Activated T-helper 17 cell treated with anti-CD3 and anti-CD28 coated beads, Interleukin-2, amount 50 U/mL, for 72 hours (primary cell): ENCODE measurements at regions not wholly inside any gene's neighbourhood (a gene's known extent, or its start where the extent isn't known, plus 50 kb on each side); places are given as distances from the start of the nearest gene placed in this dataset.

Experiments used
- ATAC-seq: fragments of 150-1000 bp; cut with Tn5 transposase; replicated peaks from 2 replicates; pipeline ENCODE4 v1.10.0; 2021; ENCODE audit warnings: mild to moderate bottlenecking, moderate library complexity
- H3K27ac Mint-ChIP-seq: one replicate; pipeline ENCODE4 v1.8.0; 2022; ENCODE audit warnings: mixed read lengths
- H3K27me3 Mint-ChIP-seq: one replicate; pipeline ENCODE4 v1.8.0; 2022; ENCODE audit warnings: mixed read lengths
- H3K36me3 Mint-ChIP-seq: one replicate; pipeline ENCODE4 v1.8.0; 2022; ENCODE audit warnings: low read depth, mild to moderate bottlenecking, mixed read lengths
- H3K4me1 Mint-ChIP-seq: one replicate; pipeline ENCODE4 v1.8.0; 2022; ENCODE audit warnings: mixed read lengths
- H3K4me3 Mint-ChIP-seq: one replicate; pipeline ENCODE4 v1.8.0; 2022; ENCODE audit warnings: mild to moderate bottlenecking, mixed read lengths
- H3K9me3 Mint-ChIP-seq: one replicate; pipeline ENCODE4 v1.8.0; 2022; ENCODE audit warnings: mixed read lengths

DNA sequence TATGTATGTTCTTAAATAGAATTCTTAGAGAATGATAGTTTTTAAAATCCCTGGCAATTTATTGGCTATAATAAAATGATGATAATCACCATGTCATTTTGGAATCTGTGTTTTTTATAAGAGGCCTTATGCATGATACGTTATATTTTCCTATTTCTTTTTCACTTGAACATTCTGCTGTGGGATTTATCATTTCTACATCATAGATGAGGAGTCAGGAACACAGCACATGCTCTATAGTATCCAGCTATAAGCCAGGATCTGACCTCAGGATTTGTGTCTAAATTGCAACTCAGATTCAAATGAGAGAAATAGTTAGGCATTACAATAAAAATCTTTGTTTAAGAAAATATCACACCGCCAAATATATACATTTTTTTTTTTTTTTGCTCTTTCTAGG lies 928.0 kb downstream of the EFNB2 start:
- H3K9me3 Mint-ChIP-seq = no peaks in the 10 kb centered on the region
- no peaks in the 10 kb centered on the region for H3K27me3 Mint-ChIP-seq
- H3K27ac Mint-ChIP-seq = no peak overlapping the region
- H3K4me3 Mint-ChIP-seq = no peak overlapping the region
- ATAC-seq = no peak
- H3K4me1 Mint-ChIP-seq = no peaks in the 10 kb centered on the region
- no peaks in the 10 kb centered on the region for H3K36me3 Mint-ChIP-seq

DNA sequence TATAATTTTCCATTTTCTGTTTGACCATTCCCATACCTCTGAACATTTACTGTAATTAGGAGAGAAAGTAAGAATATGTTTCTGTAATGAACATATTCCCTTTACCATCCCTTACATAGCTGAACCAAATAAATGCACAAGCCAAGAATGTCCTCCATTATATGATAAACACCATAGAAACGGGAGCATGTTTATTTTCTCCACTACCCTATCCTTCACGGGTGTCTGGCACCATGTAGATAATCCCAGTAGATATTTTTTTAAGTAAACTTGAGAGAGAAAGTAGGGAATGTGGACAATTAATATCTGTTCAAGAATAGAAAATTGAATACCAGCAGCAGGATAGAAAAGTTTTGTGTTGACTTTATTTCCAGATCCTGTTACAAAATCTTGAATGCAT lies 928.4 kb downstream of the EFNB2 start:
- H3K27me3 Mint-ChIP-seq = no peaks in the 10 kb centered on the region
- H3K9me3 Mint-ChIP-seq = no peaks in the 10 kb centered on the region
- H3K36me3 Mint-ChIP-seq = no peaks in the 10 kb centered on the region
- ATAC-seq = no peak
- no peaks in the 10 kb centered on the region for H3K4me1 Mint-ChIP-seq
- no peak overlapping the region for H3K4me3 Mint-ChIP-seq
- H3K27ac Mint-ChIP-seq = no peak overlapping the region

DNA sequence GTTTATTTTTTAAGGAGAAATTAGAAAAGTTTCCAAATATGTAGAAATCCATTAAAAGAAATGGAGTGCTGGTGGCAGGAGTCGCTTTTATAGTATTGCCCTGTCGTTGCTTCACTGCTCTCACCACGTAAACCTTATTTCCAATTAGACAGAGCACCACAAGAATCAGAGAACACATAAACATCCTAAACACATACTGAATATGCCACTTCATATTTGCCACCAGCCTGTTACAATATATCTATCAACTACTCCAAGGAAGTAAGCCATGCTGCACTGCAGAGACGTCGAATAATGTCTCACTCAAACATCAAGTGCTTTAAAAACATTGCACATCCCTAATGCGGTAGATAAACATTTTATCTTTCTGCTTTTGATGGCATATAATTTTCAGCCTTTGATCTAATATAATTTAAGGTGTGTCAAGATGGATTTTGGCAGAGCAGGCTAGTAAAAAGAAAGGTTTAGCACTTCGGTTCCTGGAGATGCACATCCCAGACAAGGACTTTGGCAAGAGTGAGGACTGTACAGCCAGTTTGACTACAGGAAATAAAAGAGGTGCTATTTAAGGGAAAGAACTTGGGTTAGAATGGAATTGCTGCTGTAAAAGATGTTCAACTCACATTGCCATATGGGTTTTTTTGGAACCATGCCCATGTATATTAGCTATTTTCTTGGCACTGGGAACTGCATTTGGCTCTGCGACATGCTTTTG lies 932.3 kb downstream of the EFNB2 start:
- ATAC-seq = no peak
- Mint-ChIP-seq H3K9me3 (peaks cover 4% of the 10 kb centered on the region), H3K27ac (no peak overlapping the region), H3K27me3 (no peaks in the 10 kb centered on the region), H3K4me1 (no peaks in the 10 kb centered on the region), H3K36me3 (no peaks in the 10 kb centered on the region), H3K4me3 (no peak overlapping the region)

DNA sequence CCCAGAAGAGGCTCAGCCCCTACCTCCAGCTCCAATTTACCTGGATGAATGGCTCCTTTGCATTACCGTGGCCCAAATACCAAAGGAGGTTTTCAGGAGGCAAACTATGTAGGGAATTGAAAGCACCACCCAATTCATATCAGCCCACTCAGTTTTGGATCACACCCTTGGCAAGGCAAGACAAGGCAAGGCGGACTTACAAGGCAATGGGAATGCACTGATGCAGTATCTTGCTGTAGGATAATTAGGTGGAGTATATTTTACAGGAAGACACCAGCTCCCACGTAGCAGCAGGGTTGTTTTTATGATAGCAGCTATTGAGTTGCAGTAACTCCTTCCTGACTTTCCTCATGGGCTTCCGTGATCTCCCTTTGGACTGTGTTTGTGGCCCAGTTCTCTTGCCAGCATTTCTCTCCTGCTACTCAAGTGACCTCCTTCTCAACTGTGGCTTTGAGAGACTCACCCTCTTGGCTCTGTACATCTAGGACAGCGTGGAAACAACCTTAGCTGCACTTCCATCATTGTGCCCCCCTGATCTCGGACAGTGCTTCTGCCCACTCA lies 935.9 kb downstream of the EFNB2 start:
- Mint-ChIP-seq H3K36me3 (no peaks in the 10 kb centered on the region), H3K9me3 (peaks cover 7% of the 10 kb centered on the region), H3K4me1 (no peaks in the 10 kb centered on the region), H3K27me3 (no peaks in the 10 kb centered on the region), H3K4me3 (no peak overlapping the region), H3K27ac (no peak overlapping the region)
- no peak for ATAC-seq

DNA sequence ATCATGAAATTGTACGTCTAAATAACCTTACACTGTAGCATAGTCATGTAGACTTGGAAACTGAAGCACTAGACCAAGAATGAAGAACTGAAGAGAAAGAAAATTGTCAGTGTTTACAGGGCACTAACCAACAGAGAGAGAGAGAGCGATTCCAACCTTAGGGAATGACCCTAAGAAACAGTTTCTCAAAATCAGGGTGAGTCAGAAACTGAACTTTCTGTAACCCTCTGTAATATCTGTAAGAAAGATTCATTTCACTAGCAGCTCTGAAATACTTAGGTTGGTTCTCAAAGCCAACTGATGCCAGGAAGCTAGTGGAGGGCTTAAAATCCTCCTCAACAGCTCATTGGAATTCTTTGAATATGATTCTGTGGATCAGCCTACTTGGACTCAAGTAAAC lies 936.9 kb downstream of the EFNB2 start:
- no peak overlapping the region for H3K4me3 Mint-ChIP-seq
- H3K27ac Mint-ChIP-seq = no peak overlapping the region
- ATAC-seq = no peak
- H3K9me3 Mint-ChIP-seq = peaks cover 8% of the 10 kb centered on the region
- H3K4me1 Mint-ChIP-seq = no peaks in the 10 kb centered on the region
- no peaks in the 10 kb centered on the region for H3K27me3 Mint-ChIP-seq
- no peaks in the 10 kb centered on the region for H3K36me3 Mint-ChIP-seq

DNA sequence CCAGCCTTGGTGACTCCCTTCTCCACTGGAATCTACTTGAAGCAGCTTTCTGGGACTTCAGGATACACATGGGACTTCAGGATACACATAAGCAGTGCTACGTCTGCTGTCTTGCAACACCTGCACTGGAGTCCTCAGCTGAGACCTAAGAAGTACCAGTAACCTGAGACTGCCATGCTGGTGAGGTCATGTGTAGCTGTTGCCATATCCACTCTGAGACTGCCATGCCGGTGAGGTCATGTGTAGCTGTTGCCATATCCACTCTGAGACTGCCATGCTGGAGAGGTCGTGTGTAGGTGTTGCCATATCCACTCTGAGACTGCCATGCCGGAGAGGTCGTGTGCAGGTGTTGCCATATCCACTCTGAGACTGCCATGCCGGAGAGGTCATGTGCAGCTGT lies 937.9 kb downstream of the EFNB2 start:
- no peak for ATAC-seq
- H3K4me1 Mint-ChIP-seq = no peaks in the 10 kb centered on the region
- no peak overlapping the region for H3K4me3 Mint-ChIP-seq
- H3K36me3 Mint-ChIP-seq = no peaks in the 10 kb centered on the region
- peaks cover 8% of the 10 kb centered on the region for H3K9me3 Mint-ChIP-seq
- no peak overlapping the region for H3K27ac Mint-ChIP-seq
- H3K27me3 Mint-ChIP-seq = no peaks in the 10 kb centered on the region

DNA sequence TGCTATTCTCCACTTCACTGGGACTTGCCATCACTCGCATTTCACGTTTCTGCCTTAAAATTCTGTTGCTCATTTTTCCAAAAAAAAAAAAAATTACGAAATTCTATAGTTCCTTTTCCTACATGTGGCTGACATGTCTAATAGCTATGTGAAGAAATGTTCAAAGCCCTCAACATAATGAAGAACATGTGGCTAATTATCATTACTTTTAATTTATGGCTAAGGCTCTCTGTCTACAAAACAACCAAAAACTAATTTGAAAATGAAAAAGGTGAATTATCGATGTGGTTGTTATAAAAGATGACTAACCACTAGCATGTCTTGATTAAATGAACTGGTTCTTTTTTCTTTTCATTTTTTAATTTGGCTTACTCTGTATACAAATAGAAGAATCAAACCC lies 940.0 kb downstream of the EFNB2 start:
- Mint-ChIP-seq H3K27me3 (no peaks in the 10 kb centered on the region), H3K4me3 (no peak overlapping the region), H3K9me3 (peaks cover 7% of the 10 kb centered on the region), H3K36me3 (no peaks in the 10 kb centered on the region), H3K4me1 (no peaks in the 10 kb centered on the region), H3K27ac (no peak overlapping the region)
- ATAC-seq = no peak

DNA sequence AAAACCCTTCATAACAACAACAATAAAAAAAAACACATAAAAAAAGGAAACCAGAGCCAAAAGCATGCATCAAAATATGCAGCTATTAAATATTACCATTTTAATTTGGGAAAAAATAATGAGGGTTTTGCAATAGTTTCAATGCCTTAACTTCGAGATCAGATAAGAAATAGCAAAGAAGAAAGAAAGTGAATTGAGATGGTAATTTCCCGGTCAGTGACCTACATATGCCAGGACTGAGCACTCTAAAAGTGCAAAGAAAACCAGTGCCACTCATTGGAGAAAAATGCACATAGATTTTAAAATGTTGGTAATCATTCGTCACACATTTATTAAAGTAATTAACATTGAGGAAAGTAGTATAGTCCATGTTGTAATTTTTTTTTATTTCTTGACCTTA lies 944.2 kb downstream of the EFNB2 start:
- ATAC-seq = no peak
- Mint-ChIP-seq H3K27ac (no peak overlapping the region), H3K4me3 (no peak overlapping the region), H3K4me1 (no peaks in the 10 kb centered on the region), H3K36me3 (no peaks in the 10 kb centered on the region), H3K27me3 (no peaks in the 10 kb centered on the region), H3K9me3 (peaks cover 4% of the 10 kb centered on the region)

DNA sequence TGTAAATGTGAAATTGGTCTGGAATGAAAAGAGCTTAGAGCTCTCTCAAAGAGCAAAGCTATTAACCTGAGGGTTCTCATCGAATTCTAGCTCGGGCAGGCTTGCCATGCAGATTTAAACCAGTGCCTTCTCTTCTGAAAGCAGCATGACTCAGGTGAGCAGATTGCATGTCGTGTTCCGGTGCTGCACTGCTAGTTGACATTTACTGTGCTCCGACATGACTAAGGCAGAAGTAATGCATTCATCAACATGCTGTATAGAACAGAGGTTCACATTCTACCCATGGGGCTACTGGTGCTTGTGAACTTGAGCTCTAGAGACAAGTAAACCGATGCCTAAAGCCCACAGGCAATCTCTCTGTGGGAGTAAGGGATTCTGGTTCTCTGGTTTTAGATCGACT lies 947.7 kb downstream of the EFNB2 start:
- Mint-ChIP-seq H3K4me3 (no peak overlapping the region), H3K4me1 (no peaks in the 10 kb centered on the region), H3K9me3 (peaks cover 4% of the 10 kb centered on the region), H3K36me3 (no peaks in the 10 kb centered on the region), H3K27me3 (no peaks in the 10 kb centered on the region), H3K27ac (no peak overlapping the region)
- ATAC-seq = no peak

DNA sequence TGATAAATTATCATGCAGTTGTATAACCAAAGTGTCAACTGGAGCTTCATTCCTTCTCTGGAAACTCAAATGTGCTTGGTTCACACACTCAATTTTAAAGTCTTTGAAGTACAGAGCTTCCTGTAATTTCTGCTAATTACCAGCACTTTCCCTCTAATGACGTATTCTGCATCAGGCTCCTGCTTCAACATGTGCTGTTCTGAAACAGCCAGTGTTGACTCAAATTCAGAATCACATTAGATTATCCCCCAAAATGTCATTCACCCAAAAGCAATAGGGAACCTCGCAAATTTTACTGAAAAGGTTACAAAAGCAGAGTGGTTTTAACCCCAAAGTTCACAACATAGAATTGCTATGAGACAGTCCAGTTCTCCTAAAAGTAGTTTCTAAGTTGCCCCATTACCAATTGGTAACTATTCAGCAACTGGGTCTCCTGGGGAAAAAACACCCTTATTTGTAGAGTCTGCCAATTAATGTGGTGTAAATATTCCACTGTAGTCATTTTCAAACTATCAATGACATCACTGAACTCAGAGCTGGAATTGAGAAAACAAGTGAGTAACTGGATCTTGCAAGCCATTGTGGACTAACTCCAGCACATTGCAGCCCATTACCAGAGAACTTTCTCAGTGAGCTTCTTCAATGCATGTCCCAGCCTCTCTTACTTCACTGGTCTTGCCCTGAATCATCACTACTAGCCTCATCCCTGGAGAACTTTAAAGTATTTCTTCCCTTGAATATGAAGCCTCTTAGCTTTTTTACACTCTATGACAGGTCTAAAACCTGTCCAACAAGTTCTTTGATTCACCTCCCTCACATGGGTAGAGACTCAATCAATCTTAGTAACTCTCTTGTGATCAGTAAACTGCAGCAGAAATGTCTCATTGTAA lies 955.4 kb downstream of the EFNB2 start:
- Mint-ChIP-seq H3K4me1 (no peaks in the 10 kb centered on the region), H3K4me3 (no peak overlapping the region), H3K36me3 (no peaks in the 10 kb centered on the region), H3K27me3 (no peaks in the 10 kb centered on the region), H3K9me3 (peaks cover 4% of the 10 kb centered on the region), H3K27ac (no peak overlapping the region)
- ATAC-seq = peak; percentile 18

DNA sequence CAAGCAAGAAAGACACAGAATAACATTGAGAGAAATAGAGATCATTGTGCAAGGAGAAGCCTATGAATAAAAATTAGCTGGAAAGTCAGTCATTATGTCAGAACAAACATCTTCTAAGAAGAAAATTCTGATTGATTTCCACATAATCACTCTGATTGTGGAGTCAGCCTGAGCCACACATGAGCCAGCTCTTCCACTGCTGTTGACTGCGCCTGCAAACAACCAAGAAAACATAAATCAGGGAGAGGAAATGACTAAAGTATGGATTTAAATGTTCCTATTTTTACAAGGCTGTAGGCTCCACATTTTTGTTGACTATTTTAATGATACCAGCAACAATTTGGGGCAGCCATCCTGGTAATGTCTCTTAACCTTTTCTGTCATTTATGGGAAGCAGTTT lies 962.3 kb downstream of the EFNB2 start:
- Mint-ChIP-seq H3K4me3 (no peak overlapping the region), H3K36me3 (no peaks in the 10 kb centered on the region), H3K9me3 (no peaks in the 10 kb centered on the region), H3K27ac (no peak overlapping the region), H3K4me1 (no peaks in the 10 kb centered on the region), H3K27me3 (no peaks in the 10 kb centered on the region)
- ATAC-seq = no peak

DNA sequence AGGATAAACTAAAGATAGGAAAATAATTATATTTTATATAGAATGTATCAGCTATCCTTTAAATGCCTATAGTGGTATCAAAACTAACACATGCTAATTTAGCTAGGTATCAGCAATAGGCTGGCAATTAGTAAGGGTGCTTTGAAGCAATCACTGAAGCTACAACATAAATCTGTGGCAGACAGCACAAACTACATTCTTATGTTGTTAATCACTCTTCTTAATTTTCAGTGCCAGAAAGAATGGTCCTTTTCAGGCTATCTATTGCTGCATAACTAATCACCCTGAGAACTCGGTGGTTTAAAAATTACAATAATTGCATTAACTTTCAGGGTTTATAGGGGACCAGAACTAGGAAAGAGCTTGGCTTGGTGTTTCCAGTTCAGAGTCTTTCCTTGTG lies 963.1 kb downstream of the EFNB2 start:
- Mint-ChIP-seq H3K27ac (no peak overlapping the region), H3K36me3 (no peaks in the 10 kb centered on the region), H3K4me1 (no peaks in the 10 kb centered on the region), H3K27me3 (no peaks in the 10 kb centered on the region), H3K4me3 (no peak overlapping the region), H3K9me3 (no peaks in the 10 kb centered on the region)
- ATAC-seq = no peak

DNA sequence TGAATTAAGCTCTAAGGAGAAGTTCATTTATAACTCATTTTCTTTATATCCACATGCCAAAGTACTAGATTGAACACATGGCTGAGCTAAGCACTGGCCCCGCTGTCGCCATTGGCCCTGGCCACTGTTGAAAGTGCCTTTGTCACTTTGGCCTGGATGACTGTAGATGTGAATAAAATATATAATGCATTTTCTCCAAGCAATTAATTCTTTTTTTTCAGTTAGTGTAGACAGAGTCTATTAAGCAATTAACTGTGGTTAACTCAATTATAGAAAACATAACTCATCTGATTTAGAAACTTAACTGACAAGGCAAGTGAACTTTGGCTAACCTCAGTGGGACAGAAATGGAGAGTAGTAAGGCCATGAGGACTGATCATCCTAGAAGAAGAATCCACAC lies 965.6 kb downstream of the EFNB2 start:
- H3K4me3 Mint-ChIP-seq = no peak overlapping the region
- H3K9me3 Mint-ChIP-seq = no peaks in the 10 kb centered on the region
- H3K27me3 Mint-ChIP-seq = no peaks in the 10 kb centered on the region
- no peaks in the 10 kb centered on the region for H3K4me1 Mint-ChIP-seq
- H3K27ac Mint-ChIP-seq = no peak overlapping the region
- no peak for ATAC-seq
- H3K36me3 Mint-ChIP-seq = no peaks in the 10 kb centered on the region

DNA sequence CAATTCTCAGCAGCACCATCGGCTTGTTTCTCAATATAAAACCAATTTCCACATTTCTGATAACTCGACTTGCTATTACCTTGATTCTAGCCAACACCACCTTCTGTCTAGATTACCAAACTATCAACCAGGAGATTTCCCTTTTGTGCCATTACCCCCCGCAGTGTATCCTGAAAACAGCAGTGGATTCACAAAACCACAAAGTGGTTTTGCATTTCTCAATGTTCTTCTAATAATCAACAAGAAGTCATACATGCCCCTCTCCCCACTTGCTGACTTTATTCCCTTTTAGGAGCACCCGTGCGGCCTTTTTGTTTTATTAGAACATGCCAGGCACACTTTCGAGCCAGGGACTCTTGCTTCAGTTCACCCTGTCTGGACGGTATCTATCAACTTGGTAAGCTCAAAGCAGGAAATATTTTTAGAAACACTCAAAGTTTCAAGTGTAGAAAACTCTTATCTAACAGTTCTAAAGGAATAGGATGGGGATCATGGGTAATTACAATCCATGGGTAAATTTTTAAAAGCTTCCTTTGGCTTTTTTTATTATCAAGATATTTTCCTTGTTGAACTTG lies 967.4 kb downstream of the EFNB2 start:
- no peaks in the 10 kb centered on the region for H3K27me3 Mint-ChIP-seq
- no peaks in the 10 kb centered on the region for H3K9me3 Mint-ChIP-seq
- no peak overlapping the region for H3K4me3 Mint-ChIP-seq
- ATAC-seq = no peak
- H3K27ac Mint-ChIP-seq = no peak overlapping the region
- no peaks in the 10 kb centered on the region for H3K36me3 Mint-ChIP-seq
- no peaks in the 10 kb centered on the region for H3K4me1 Mint-ChIP-seq
